ENCODE measurements at regions not wholly inside any gene's neighbourhood (a gene's known extent, or its start where the extent isn't known, plus 50 kb on each side); places are given as distances from the start of the nearest gene placed in this dataset.
"Not testable (repeated sequence)": the region's sequence is repeated elsewhere in the genome, so short reads cannot be mapped to it uniquely, and the experiment has no call there.

DNA sequence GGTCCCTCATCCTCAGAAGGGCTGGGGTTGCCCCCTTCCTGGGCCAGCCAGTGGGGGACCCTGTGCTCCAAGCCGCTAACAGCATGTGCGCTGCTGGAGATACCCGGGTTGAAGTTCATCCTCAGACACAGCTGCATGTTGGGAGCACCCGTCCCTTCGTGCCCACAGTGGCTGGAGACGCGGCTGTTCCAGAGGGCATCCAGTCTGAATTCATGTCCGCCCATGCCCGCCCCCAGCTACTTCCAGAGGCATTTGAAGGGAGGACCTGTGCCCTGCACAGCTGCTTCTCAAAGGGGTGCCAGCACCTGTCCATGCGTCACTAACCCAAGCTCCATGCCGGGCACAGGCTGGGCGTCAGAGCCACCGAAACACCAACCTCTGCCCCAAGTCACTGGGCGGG lies 68.1 kb upstream of the ADGRA1 start:
- no peak for DNase-seq

DNA sequence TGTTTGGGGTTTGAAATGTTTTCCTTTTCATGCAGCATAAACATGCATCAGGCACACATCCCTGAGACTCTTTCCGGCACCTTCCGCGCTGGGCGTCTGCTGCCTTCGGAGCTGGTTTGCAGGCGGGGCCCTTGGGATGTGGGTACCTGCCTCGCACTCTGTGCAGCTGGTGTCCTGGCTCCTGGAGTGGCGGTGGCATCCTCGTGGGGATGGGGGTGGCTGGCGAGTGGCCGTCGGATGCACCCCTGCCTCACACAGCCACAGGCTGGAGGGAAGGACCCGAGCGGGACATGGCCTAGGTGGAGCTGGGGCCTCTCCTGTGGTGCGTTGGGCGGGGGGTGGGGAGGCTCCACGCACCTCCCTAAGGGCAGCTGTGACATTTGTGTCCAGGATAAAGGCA lies 68.5 kb upstream of the ADGRA1 start:
- no peak for DNase-seq

DNA sequence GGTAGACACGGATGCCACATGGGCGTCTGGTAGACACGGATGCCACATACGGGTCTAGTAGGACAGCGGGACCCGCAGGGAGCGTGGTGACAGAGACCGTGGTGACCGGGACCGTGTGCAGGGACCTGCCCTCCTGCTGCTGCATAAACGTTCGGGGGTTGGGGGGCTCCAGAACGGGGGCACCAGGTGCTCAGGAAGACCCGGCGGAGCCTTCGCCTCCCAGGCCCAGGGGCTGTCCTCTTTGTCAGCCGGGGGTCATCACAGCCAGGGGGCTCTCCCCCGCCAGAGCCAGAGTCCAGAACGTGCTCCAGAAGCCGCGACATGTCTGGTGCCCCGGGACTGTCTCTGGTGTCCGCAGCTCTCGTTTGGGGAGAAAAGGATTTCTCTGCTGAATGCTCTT lies 69.2 kb upstream of the ADGRA1 start:
- no peak for DNase-seq

DNA sequence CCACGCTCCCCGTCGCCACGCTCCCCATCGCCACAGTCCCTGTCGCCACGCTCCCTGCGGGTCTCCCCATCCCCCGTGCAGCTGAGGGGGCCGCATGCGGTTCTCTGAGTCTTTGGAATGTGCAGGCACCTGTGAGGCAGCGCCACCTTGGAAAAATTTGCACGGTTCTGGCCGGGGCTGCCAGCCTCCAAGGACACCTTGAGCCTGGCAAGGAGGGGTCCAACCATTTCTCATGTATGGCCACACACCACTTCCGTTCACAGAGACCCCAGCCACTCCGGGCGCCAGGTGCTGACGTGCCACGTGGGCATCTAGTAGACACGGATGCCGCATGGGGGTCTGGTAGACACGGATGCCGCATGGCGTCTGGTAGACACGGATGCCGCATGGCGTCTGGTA lies 70.5 kb upstream of the ADGRA1 start:
- no peak for DNase-seq

DNA sequence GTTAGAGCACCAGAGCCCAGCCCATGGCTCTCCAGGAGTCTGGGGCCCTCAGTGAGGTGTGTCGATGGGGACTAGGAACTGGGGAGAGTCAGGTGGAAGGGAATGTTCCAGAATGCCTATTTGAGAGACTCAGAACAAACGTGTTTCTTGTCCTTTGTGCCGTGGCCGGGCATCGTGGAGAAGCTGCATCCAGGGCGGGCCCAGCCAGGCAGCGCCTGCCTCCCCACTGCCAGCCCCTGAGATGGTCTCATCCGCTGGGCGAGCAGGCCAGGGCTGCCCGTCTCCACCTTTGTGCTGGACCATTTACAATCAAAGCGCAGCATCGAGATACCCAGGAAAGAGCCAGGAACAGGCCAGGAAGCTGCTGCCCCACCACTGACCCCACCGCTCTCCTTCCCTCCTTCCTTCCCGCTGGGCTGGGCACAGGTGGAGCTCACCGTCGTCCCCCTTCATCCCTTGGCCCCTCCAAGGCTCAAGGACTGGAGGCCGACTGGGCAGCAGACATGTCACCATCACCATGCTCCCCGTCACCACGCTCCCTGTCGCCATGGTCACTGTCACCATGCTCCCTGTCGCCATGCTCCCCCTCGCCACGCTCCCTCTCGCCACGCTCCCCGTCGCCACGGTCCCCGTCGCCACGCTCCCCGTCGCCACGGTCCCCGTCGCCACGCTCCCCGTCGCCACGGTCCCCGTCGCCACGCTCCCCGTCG lies 71.1 kb upstream of the ADGRA1 start:
- no peak for DNase-seq

DNA sequence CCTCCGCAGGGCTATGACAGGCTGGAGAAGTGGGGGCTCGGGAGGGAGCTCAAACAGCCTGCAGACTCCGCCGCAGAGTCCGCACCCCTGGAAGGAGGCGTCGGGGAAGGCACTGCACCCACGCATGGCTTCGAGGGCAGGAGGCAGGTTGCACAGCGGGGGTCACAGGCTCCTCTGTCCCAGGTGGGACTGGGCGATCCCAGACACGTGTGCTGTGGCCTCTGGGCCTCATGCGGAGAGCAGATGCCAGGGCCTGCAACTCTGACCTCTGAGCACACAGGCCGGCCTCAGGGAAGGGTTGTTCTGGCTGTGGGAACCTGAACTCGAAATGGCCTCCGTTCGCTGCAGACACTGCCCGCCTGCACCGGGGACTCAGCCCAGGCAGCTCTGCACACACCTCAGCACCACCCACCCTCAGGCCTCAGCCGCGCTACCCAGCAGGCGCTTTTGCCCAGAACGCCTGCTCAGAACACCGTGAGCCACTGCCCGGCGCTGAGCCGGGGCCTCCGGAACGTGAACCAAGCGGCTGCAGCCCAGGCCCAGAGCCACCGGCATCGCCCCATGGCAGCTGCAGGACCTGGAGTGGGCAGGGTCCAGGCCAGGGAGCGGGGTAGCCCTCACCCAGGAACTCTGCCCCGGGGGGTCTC lies 71.8 kb upstream of the ADGRA1 start:
- no peak for DNase-seq

DNA sequence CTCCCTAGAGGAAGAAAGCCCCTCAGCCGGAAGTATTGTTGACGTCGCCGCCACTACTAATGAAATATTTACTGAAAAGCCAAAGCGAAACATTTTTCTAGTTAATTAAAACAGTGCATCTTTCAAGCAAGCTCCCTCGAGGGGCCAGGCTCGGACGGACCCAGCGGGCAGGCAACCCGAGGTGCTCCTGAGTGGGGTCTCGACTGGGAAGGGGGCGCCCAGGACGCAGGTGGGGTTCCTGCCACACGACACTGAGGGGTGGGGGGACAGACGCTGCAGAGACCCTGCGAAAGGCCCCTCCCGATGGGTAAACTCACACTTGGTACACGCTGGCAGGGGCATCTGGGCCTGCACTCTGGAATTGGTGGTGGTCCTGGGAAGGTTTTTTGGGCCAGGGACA lies 72.4 kb upstream of the ADGRA1 start:
- DNase-seq = no peak

DNA sequence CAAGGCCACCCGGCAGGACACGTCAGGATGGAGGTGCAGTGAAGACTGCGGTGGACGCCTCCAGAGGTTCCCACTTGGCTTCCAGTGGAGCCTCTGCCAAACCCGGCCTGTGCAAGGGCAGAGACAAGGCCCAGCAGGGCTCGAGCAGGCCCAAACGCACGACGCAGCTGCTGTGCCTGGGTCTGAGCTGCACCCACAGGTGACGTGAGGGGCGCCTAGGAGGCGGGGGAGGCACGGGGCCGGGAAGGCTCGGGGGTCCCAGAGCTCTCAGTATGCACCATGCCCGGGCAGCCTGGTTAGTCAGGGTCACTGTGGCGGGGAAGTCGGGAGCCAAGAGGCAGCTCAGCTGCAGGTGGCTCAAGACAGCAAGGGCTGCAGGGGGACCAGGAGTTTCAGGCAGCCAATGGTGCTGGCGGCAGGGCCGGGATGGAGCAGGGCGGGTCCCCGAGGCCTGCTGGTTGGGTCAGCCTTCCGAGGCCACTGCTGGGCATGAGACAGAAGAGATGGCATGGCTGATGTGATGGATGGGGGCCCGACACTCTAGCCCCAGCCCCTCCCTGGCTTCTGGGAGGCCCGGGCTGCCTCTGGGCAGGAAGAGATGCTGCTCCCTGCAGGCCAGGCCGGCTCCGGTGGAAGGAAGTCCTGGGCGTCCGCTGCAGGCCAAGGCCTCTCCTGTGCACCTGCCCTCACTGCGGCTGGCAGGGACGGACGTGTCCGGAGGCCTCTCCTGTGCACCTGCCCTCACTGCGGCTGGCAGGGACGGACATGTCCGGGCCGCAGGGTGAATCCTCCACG lies 72.2 kb upstream of the CFAP46 start:
- DNase-seq = no peak

DNA sequence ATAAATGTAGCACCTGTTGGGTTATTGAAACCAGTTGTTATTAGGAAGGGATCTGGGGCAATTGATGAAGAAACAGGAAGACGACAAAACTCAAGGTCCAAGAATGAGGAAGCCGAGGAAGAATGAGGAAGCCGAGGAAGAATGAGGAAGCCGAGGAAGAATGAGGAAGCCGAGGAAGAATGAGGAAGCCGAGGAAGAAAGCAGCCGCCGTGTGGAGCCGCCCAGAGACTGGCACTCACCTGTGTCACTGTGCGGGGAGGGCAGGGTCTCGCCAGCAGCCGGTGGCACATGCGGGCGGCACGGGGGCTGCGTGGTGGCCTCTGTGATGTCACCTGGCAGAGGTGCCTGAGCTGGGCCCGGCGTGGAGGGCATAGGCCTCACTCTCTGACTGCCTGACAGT lies 71.1 kb upstream of the CFAP46 start:
- DNase-seq = no peak

DNA sequence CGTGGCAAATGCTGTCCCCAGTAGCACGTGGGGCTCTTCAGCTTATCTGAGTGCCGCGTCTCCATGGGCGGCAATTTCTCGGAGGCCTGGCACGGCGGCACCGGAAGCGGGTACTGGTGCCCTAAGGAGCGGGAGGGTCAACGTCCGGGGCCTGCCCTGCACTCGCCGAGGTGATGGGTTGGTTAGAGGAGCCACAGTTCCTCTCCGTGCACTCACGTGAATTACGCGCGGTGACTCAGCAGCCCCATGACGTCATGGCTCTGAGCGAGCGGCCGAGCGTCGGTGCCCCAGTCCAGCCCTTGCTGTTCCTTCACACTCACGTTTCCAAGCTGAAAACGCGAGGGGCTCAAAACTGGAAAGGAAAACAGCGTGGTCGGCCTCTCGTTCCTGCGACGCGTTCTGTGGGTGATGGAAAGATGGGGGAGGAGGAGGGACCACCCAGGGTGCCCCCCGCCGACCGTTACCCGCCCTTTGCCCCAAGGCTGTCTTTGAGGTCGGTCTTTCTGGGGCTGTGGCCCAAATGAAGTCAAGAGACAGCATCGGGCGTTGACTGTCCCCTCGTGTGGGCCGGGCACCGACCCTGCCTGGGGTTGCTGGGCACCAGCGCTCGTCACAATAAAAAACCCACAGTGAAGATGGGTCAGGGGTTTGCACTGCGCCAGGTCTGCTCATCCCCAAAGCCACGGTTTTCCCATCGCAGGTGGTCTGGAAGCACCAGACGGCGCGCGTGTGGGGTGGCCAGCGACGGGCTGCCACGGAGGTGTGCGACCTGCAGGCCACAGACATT lies 70.4 kb upstream of the CFAP46 start:
- DNase-seq = peak; percentile 4

DNA sequence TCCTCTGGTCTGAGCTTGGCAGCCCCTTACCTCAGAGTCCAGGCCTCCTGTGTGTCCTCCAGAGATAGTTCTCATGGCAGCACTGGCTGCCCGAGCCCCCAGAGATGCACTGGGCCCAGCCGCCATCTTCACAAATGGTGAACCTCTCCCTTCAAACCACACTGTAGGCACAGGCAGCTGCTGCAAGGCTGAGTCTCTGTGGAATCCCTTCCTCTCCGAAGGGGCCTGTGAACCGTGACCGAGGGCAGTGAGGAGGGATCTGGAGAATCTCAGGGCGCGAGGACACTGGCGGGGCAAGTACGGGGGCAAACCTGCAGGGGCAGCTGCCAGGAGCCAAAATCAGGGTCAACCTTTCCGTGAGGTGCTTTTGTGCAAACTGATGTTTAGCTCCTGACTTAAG lies 69.5 kb upstream of the CFAP46 start:
- no peak for DNase-seq

DNA sequence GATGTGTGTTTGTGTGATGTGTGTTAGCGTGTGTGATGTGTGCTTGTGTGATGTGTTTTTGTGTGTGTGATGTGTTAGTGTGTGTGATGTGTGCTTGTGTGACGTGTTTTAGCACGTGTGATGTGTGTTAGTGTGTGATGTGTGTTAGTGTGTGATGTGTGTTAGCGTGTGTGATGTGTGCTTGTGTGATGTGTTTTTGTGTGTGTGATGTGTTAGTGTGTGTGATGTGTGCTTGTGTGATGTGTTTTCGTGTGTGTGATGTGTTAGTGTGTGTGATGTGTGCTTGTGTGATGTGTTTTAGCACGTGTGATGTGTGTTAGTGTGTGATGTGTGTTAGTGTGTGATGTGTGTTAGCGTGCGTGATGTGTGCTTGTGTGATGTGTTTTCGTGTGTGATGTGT lies 69.0 kb upstream of the CFAP46 start:
- DNase-seq = not testable (repeated sequence)

DNA sequence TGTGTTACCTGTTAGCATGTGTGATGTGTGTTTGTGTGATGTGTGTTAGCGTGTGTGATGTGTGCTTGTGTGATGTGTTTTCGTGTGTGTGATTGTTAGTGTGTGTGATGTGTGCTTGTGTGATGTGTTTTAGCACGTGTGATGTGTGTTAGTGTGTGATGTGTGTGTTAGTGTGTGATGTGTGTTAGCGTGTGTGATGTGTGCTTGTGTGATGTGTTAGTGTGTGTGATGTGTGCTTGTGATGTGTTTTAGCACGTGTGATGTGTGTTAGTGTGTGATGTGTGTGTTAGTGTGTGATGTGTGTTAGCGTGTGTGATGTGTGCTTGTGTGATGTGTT lies 68.4 kb upstream of the CFAP46 start:
- not testable (repeated sequence) for DNase-seq

DNA sequence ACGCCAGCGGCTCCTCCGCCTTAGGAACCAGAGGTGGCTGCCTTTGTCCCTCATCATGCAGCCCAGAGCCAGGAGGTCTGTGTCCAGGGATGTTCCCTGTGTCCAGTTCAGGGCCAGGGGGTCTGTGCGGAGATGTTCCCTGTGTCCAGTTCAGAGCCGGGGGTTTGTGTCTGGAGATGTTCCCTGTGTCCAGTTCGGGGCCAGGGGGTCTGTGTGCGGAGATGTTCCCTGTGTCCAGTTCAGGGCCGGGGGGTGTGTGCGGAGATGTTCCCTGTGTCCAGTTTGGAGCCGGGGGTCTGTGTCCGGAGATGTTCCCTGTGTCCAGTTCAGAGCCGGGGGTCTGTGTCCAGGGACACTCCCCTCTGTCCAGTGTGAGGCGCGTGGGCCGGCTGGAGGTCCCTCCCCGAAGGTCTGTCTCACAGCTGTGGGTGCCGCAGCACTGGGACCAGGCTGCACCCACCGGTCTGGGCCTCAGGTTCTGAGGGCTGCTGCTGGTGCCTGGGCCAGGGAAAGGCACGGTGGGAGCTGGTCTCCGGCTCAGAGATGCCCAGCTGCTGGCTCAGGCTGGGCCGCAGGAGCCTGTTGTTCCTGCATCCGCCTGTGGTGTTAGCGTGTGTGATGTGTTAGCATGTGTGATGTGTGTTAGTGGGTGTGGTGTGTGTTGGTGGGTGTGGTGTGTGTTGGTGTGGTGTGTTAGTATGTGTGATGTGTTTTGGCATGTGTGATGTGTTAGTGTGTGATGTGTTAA lies 67.9 kb upstream of the CFAP46 start:
- DNase-seq = no peak

DNA sequence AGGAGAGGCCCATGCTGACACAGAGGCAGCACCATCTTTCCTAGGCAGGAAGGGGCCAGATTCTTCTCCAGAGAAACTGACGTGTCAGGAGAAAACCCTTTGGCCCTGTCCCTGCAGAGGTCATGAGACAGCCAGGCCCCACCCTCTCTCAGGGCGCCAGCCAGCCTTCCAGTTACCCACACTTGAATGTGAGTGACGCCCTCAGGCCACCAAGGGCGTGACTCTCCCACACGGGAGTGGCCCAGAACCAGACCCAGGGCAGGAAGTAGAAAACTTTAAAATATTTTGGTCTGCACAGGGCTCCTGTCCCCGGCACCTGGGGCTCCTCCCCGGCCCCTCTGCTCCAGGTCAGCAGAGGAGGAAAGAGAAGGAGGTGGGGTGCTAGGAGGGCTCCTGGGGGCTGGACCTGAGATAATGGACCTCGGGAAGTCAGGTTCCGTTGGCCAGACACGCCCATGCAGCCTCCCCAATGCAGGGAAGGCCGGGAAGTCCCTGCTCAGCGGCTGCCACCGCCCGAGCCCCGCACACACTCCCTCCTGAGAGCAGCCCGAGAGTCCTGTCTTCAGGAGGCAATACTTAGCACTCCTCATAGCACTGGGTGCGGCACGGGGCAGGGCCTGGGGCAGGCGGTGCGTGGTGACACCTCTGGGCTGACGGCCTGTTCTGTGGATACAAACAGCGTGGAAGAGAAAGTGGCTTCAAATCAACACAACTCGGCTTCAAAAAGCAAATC lies 67.0 kb upstream of the CFAP46 start:
- no peak for DNase-seq

DNA sequence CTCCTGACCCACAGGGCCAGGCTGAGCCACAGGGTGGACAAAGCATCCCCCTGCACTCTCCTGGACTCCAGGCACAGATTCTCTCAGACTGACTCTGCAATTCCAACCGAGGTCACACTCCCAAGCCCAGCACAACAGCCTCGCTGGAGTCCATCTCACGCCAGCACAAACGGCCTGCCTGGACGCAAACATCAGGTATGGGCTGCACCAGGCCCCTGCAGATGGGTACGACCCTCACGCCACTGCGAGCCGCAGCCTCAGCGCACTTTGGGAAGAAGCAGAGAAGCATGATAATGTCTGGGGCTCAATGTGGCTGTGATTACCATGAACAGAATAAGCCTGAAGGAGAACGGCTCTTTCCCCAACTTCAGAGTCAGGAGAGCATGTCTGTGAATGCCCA lies 66.4 kb upstream of the CFAP46 start:
- no peak for DNase-seq

DNA sequence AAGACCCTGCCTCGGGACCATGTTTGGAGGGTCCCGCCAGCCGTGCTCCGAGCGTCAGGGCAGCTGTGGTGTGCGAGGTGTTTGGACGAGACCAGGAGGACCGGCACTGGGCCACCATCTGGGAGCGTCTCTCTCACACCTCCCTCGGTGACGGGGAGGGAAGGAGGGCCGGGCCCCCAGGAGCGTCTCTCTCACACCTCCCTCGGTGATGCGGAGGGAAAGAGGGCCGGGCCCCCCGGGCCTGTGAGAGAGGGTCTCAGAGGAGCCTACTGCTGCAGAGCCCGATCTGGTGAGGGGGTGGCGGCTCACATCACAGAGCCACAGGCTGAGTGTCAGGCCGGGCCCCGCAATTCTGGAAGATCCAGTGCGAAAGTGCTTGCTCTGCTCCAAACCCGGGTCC lies 65.8 kb upstream of the CFAP46 start:
- no peak for DNase-seq

DNA sequence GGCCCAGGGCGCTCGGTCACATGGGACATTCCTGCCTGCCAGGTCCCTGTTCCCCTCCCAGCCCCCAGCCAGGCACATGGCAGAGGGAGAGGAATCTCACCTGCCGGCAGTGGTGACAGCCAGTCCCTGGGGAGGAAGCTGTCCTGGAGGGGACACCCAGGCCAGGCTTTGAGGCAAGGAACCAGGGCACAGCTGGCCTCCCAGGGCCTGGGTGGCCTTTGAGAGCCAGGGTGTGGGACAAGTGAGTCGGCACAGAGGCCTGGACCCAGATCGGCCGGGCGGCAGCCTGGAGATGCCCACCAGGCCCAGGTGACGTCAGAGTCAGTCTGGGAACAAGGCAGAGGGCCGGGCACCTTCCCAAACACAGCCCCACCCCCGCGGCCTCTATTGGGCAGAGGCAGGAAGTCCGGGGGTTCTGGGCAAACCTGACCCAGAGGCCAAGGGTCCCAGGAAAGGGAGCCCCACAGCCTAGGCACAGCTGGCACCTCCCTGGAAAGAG lies 65.0 kb upstream of the CFAP46 start:
- DNase-seq = no peak

DNA sequence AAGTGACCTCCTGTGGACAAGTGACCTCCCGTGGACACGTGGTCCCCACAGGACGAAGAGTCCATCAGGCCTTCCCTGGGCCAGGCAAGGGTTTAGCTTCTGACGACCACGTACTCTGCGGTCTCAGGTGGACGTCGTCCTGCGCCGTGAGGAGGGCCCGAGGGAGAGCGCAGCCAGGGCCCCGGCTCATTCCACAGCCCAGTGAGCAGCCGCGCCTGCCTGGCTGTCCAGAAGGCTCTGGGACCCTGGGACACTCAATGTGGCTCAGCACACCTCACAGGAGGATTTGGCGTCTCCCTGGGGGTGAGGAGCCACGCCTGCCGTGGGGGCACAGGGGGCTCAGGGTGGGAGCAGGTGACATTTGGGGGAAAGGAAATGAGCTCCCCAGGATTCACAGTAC lies 64.4 kb upstream of the CFAP46 start:
- no peak for DNase-seq

DNA sequence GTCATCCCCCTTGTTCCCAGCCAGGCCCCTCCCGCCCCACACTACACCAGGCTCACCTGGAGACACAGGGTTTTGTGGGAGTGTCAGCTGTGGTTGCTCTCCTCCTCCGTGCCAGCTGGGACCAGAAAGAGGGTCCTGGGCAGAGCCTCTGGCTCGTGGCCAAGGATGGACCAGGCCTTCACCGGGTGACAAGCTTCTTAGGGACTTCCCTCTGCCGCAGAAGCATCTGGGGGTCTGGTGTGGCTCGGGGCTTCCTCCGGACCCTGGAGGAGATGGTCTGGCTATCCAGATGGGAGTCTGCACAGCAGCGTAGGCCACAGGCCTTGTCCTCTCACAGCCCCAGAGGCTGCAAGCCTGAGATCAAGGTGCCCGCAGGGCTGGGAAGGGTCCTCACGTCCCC lies 63.8 kb upstream of the CFAP46 start:
- no peak for DNase-seq

DNA sequence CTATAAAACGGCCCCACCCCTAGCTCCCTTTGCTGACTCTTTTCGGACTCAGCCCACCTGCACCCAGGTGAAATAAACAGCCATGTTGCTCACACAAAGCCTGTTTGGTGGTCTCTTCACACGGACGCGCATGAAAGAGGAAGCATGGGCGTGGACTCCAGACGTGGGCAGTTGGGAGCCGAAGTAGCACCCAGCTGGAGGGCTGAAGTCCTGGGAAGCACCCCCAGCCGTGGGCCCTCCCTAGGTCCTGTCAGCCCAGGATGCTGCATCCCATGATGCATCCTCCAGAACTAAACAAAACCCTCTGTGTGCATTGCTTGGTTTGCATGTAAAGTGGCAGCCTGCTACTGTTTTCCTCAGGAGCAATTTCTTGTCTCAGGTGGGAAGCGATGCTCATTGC lies 62.1 kb upstream of the CFAP46 start:
- DNase-seq = no peak

DNA sequence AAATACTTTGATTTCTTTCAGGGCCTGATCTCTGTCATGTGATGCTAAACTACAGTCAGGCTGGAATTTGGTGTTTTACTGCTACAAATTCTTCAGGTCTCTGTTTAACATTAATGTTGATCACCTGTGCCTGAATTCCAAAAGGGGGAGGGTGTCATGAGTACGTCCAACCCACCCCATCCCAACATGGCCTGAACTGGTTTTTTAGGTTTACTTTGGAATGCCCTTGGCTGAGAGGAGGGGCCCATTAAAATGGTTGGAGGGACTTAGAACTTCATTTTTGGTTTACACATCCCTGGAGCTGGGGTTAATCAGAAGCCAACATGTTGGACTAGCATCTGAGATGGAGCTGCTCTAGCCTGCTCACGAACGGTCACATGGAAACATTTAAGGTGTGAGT lies 60.8 kb upstream of the CFAP46 start:
- no peak for DNase-seq

All from DMS153 (cell line).